GM12864 (cell line): ENCODE measurements at regions not wholly inside any gene's neighbourhood (a gene's known extent, or its start where the extent isn't known, plus 50 kb on each side); places are given as distances from the start of the nearest gene placed in this dataset.
"Not testable (repeated sequence)": the region's sequence is repeated elsewhere in the genome, so short reads cannot be mapped to it uniquely, and the experiment has no call there.

ENCODE experiments used
- DNase-seq: peaks from one replicate; pipeline ENCODE4 v3.0.0-alpha.2; 2011; ENCODE audit warnings: low read depth
- H3K4me3 ChIP-seq: 2 replicates; pipeline ENCODE4 v1.5.1; 2011; ENCODE audit warnings: mild to moderate bottlenecking, low read depth, low read length, control low read depth
- TF ChIP-seq, protein P1 (sequence below): IDR thresholded peaks from 2 replicates; pipeline ENCODE4 v1.5.1; 2011; ENCODE audit warnings: low read depth, mild to moderate bottlenecking, moderate library complexity, low read length, control low read depth, inconsistent platforms; ENCODE audit errors: missing control alignments

DNA sequence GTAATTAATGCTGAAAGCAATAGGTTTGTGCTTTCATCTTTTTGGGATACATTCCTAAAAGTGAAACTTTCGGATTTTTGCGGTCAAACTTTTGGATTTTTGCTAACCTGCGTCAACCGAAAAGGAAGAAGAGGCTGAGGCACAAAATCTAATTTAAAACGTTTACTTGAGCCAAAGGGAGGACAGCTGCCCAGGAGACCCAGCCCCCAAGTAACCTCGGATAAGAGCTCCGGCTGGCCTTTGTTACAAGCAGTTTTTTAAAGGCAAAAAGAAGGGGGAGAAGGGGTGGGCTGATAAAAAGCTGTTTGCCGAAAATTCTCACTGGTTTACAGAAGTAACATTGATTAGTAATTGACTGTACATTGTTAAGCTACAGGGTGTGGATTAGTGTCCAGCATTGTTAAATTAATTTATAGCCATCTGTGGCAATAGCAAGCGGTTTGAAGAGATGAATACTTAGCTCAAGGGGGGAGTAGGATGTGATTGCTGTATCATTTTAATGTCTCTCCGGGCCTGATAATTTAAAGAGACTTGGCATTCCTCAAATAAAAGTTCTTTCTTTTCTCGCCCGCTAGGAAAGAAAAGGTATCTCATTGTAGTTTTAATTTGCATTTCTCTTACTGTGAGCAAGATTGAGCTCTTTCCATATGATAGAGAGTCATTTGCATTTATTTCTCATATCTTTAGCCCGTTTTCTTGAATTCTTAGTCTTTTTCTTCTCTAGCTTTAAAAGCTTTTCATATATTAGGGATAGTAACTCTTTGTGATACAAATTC, 59.1 kb upstream of the USP9X start:
- no peak for DNase-seq
- no peak overlapping the region for H3K4me3 ChIP-seq
- TF ChIP-seq, protein P1, sequence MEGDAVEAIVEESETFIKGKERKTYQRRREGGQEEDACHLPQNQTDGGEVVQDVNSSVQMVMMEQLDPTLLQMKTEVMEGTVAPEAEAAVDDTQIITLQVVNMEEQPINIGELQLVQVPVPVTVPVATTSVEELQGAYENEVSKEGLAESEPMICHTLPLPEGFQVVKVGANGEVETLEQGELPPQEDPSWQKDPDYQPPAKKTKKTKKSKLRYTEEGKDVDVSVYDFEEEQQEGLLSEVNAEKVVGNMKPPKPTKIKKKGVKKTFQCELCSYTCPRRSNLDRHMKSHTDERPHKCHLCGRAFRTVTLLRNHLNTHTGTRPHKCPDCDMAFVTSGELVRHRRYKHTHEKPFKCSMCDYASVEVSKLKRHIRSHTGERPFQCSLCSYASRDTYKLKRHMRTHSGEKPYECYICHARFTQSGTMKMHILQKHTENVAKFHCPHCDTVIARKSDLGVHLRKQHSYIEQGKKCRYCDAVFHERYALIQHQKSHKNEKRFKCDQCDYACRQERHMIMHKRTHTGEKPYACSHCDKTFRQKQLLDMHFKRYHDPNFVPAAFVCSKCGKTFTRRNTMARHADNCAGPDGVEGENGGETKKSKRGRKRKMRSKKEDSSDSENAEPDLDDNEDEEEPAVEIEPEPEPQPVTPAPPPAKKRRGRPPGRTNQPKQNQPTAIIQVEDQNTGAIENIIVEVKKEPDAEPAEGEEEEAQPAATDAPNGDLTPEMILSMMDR = no peak

DNA sequence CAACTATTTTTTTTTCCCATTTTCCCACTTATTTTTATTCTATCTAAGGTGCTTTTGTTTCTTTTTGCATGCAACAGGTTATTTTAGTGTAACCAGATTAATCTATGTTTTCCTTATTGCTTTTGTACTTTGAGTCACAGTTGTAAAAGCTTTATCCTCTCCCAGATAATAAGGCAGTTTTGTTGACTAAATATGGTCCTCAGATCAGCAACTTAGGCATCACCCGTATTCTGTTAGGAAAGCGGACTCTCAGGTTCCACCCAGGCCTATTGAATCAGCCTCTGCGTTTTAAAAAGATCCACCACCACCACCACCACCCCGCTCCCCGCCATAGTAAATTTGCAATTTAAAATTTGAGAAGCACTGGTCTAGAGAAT, 58.6 kb upstream of the USP9X start:
- DNase-seq = no peak
- H3K4me3 ChIP-seq = no peak overlapping the region
- TF ChIP-seq, protein P1 = no peak

DNA sequence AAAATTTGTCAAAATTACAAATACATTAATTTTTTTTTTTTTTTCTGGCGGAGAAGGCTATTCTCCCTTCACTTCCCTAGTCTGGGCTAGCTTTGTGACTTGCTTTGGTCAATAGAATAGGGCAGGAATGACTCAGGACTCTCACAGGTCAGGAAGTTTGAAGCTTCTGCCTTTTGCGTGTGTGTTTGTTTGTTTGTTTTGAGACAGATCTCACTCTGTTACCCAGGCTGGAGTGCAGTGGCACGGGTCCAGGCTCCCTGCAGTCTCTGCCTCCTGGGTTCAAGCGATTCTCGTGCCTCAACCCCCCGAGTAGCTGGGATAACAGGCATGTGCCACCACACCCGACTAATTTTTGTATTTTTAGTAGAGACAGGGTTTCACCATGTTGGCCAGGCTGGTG, 55.9 kb upstream of the USP9X start:
- no peak overlapping the region for H3K4me3 ChIP-seq
- TF ChIP-seq, protein P1 = no peak
- DNase-seq = no peak

DNA sequence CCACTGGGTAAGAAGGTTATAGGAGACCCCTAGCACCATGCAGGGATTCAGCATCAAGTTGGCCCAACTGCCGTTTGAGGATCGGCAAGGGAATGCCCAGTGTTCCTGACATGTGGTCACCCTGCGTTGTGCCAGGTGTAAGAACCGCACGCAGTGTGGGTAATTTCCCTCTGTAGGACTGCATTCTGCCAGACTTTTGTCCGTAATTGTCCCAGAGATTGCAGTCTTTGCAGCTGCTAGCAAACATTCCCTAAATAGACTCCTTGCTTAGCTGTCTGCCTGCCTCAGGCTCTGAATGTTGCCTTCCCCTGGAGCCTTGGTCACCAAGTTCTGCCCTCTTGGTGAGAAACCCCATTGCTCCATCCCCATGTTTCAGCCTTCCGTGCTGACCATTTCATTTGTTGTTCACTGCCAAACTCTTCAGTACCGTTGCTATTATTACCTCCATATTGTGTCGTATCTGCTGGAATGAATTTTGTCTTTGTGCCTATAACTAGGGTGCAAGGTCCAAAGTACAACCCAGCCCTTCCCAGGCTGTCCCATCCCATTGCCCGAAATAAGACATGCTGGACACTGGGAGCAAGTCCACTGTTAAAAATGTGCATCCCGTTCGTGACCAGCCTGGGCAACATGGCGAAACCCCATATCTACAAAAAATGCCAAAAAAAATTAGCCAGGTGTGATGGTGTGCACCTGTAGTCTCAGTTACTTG, 53.8 kb upstream of the USP9X start:
- DNase-seq = no peak
- no peak overlapping the region for H3K4me3 ChIP-seq
- TF ChIP-seq, protein P1 = no peak

DNA sequence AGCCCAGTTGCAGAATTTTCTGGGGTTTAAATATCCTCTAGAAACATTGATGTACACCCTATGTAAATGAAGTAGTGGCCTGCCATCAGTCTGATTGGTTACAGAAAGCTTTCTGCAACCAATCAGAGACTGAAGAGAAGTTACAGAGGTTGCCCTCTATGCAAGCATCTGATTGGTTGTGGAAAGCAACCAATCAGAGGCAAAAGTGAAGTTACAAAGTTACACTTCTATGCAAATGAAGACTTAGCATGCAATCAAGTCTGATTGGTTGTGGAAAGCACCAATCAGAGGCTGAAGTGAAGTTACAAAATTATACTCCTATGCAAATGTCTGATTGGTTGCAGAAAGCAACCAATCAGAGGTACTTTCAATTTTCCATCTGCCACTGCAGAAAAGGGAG, 51.9 kb upstream of the USP9X start:
- DNase-seq = no peak
- no peak overlapping the region for H3K4me3 ChIP-seq
- TF ChIP-seq, protein P1 = no peak

DNA sequence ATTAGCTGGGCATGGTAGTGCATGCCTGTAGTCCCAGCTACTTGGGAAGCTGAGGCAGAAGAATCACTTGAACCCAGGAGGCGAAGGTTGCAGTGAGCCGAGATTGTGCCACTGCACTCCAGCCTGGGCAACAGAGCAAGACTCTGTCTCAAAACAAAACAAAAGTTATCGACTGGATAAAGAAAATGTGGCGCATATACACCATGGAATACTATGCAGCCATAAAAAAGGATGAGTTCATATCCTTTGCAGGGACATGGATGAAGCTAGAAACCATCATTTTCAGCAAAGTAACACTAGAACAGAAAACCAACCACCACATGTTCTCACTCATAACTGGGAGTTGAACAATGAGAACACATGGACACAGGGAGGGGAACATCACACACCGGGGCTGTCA, 50.3 kb upstream of the USP9X start:
- DNase-seq, H3K4me3 ChIP-seq: not testable (repeated sequence)
